H9 (cell line): ENCODE measurements at regions not wholly inside any gene's neighbourhood (a gene's known extent, or its start where the extent isn't known, plus 50 kb on each side); places are given as distances from the start of the nearest gene placed in this dataset.

Source experiments
- DNase-seq: peaks from one replicate; pipeline ENCODE4 v3.0.0-alpha.2; 2017
- H2AFZ ChIP-seq: one replicate; pipeline ENCODE4 v1.6.1; 2013; ENCODE audit warnings: mild to moderate bottlenecking, low read length, control low read depth, moderate library complexity
- H2AK5ac ChIP-seq: 2 replicates; pipeline ENCODE4 v1.6.1; 2013; ENCODE audit warnings: low read length, control low read depth, mixed read lengths; ENCODE audit not compliant: insufficient read length
- H2BK120ac ChIP-seq: one replicate; pipeline ENCODE4 v1.6.1; 2013; ENCODE audit warnings: low read depth, mild to moderate bottlenecking, low read length, control low read depth, inconsistent platforms; ENCODE audit not compliant: poor library complexity, severe bottlenecking
- H2BK12ac ChIP-seq: 2 replicates; pipeline ENCODE4 v1.6.1; 2013; ENCODE audit warnings: low read length, control low read depth, mixed read lengths, low read depth; ENCODE audit not compliant: insufficient read length
- H2BK15ac ChIP-seq: 2 replicates; pipeline ENCODE4 v1.6.1; 2013; ENCODE audit warnings: low read depth, low read length, control low read depth
- H2BK20ac ChIP-seq: one replicate; pipeline ENCODE4 v1.6.1; 2013; ENCODE audit warnings: low read depth, mild to moderate bottlenecking, low read length, control low read depth, inconsistent platforms; ENCODE audit not compliant: poor library complexity, severe bottlenecking
- H2BK5ac ChIP-seq: 2 replicates; pipeline ENCODE4 v1.6.1; 2013; ENCODE audit warnings: low read length, control low read depth, mixed read lengths; ENCODE audit not compliant: insufficient read length
- H3K14ac ChIP-seq: 2 replicates; pipeline ENCODE4 v1.6.1; 2013; ENCODE audit warnings: low read length, control low read depth; ENCODE audit not compliant: insufficient read depth
- H3K18ac ChIP-seq: 2 replicates; pipeline ENCODE4 v1.6.1; 2013; ENCODE audit warnings: low read depth, mild to moderate bottlenecking, mixed read lengths, low read length, control low read depth; ENCODE audit not compliant: insufficient read length
- H3K23ac ChIP-seq: 2 replicates; pipeline ENCODE4 v1.6.1; 2013; ENCODE audit warnings: low read length, control low read depth, mixed read lengths, low read depth; ENCODE audit not compliant: insufficient read length
- H3K23me2 ChIP-seq: 2 replicates; pipeline ENCODE4 v1.6.1; 2013; ENCODE audit warnings: low read depth, mild to moderate bottlenecking, mixed read lengths, low read length, control low read depth; ENCODE audit not compliant: insufficient read length, poor library complexity, severe bottlenecking
- H3K27ac ChIP-seq: 2 replicates; pipeline ENCODE4 v1.5.1; 2013; ENCODE audit warnings: low read length, control low read depth, mixed read lengths, low read depth; ENCODE audit not compliant: insufficient read length
- H3K27me3 ChIP-seq: 2 replicates; pipeline ENCODE4 v1.6.1; 2013; ENCODE audit warnings: low read length, control low read depth, inconsistent platforms; ENCODE audit not compliant: insufficient read depth
- H3K4ac ChIP-seq: 2 replicates; pipeline ENCODE4 v1.6.1; 2013; ENCODE audit warnings: low read depth, mild to moderate bottlenecking, control low read depth, inconsistent platforms, low read length, moderate library complexity
- H3K4me1 ChIP-seq: 2 replicates; pipeline ENCODE4 v1.6.1; 2013; ENCODE audit warnings: low read length, control low read depth, inconsistent platforms; ENCODE audit not compliant: insufficient read depth
- H3K4me2 ChIP-seq: 2 replicates; pipeline ENCODE4 v1.6.1; 2013; ENCODE audit warnings: low read length, control low read depth, mixed read lengths; ENCODE audit not compliant: insufficient read length, insufficient read depth
- H3K56ac ChIP-seq: 2 replicates; pipeline ENCODE4 v1.6.1; 2013; ENCODE audit warnings: low read depth, mild to moderate bottlenecking, mixed read lengths, low read length, control low read depth; ENCODE audit not compliant: insufficient read length
- H3K79me1 ChIP-seq: 2 replicates; pipeline ENCODE4 v1.6.1; 2013; ENCODE audit warnings: low read depth, mild to moderate bottlenecking, moderate library complexity, low read length, control low read depth, inconsistent platforms; ENCODE audit not compliant: insufficient read depth, poor library complexity, severe bottlenecking
- H3K79me2 ChIP-seq: 2 replicates; pipeline ENCODE4 v1.6.1; 2013; ENCODE audit warnings: low read length, control low read depth, inconsistent platforms; ENCODE audit not compliant: insufficient read depth
- H3K9ac ChIP-seq: 2 replicates; pipeline ENCODE4 v1.6.1; 2013; ENCODE audit warnings: low read length, control low read depth, mixed read lengths; ENCODE audit not compliant: insufficient read length; ENCODE audit errors: extremely low read depth
- H3K9me3 ChIP-seq: one replicate; pipeline ENCODE4 v1.6.1; 2013; ENCODE audit warnings: low read depth, low read length, inconsistent platforms; ENCODE audit not compliant: control insufficient read depth
- H3T11ph ChIP-seq: one replicate; pipeline ENCODE4 v1.6.1; 2013; ENCODE audit warnings: mild to moderate bottlenecking, low read length, control low read depth, inconsistent platforms
- H4K20me1 ChIP-seq: one replicate; pipeline ENCODE4 v1.6.1; 2013; ENCODE audit not compliant: control insufficient read depth, insufficient read length, insufficient read depth
- H4K5ac ChIP-seq: 2 replicates; pipeline ENCODE4 v1.6.1; 2013; ENCODE audit warnings: low read depth, mild to moderate bottlenecking, mixed read lengths, low read length, control low read depth; ENCODE audit not compliant: insufficient read length
- H4K8ac ChIP-seq: replicated peaks from 2 replicates; pipeline ENCODE4 v1.6.1; 2013; ENCODE audit warnings: low read length, control low read depth, mixed read lengths, low read depth; ENCODE audit not compliant: insufficient read length
- H4K91ac ChIP-seq: 2 replicates; pipeline ENCODE4 v1.6.1; 2013; ENCODE audit warnings: low read depth, mild to moderate bottlenecking, moderate library complexity, mixed read lengths, low read length, control low read depth; ENCODE audit not compliant: insufficient read length
- H3K27ac Mint-ChIP-seq, 3 experiments: 2 replicates in 2 of 3; 3 replicates in 1 of 3; pipeline ENCODE4 v1.8.0; 2020 to 2021; ENCODE audit warnings: mixed read lengths in 3 of 3, mild to moderate bottlenecking in 1 of 3, moderate library complexity in 1 of 3
- H3K27me3 Mint-ChIP-seq: 2 replicates; pipeline ENCODE4 v1.8.0; 2021; ENCODE audit warnings: low read depth, mild to moderate bottlenecking, moderate library complexity, mixed read lengths
- H3K36me3 Mint-ChIP-seq, 3 experiments: 2 replicates in 2 of 3; 3 replicates in 1 of 3; pipeline ENCODE4 v1.8.0; 2020 to 2021; ENCODE audit warnings: low read depth in 3 of 3, mixed read lengths in 3 of 3; ENCODE audit not compliant: insufficient read depth in 1 of 3
- H3K4me1 Mint-ChIP-seq, 2 experiments: 2 replicates each; pipeline ENCODE4 v1.8.0; 2020; ENCODE audit warnings: mixed read lengths in 2 of 2
- H3K4me3 Mint-ChIP-seq, 2 experiments: 2 replicates in 1 of 2; 3 replicates in 1 of 2; pipeline ENCODE4 v1.8.0; 2020 to 2021; ENCODE audit warnings: mild to moderate bottlenecking in 2 of 2, mixed read lengths in 2 of 2, moderate library complexity in 1 of 2
- H3K9me3 Mint-ChIP-seq, 2 experiments: 2 replicates in 1 of 2; 3 replicates in 1 of 2; pipeline ENCODE4 v1.8.0; 2020; ENCODE audit warnings: mild to moderate bottlenecking in 2 of 2, mixed read lengths in 2 of 2, moderate library complexity in 1 of 2
- CTCF ChIP-seq: fragments of 200-600 bp; sonication (generic); conservative IDR thresholded peaks from 3 replicates; pipeline ENCODE4 v1.8.0; 2021; ENCODE audit warnings: antibody characterized with exemption, mild to moderate bottlenecking
- WGBS: extraction: QIAGEN DNeasy Blood & Tissue Kit; methylation state at CpG from one replicate; pipeline ENCODE4 v1.1.7; 2013; ENCODE audit warnings: missing lambda C conversion rate, low lambda C conversion rate, mixed read lengths; ENCODE audit not compliant: insufficient read length; ENCODE audit errors: extremely low coverage; 5-methylcytosine and 5-hydroxymethylcytosine counted together

- no peak overlapping the region for H2BK120ac ChIP-seq
- no peaks in the 10 kb centered on the region for H3K23me2 ChIP-seq
- H3K27me3 ChIP-seq: no peaks in the 10 kb centered on the region
- H3K4me3 Mint-ChIP-seq: no peak overlapping the region
- H4K20me1 ChIP-seq: no peaks in the 10 kb centered on the region
- no peak for TF ChIP-seq CTCF
- no peak overlapping the region for H3K56ac ChIP-seq
- H3K9me3 ChIP-seq: peaks cover 5% of the 10 kb centered on the region
- H3K27ac Mint-ChIP-seq: no peak overlapping the region
- no peak overlapping the region for H4K8ac ChIP-seq
- no peaks in the 10 kb centered on the region for H3K4me1 ChIP-seq
- no peak overlapping the region for H3K14ac ChIP-seq
- no peak overlapping the region for H2AK5ac ChIP-seq
- no peak overlapping the region for H3K23ac ChIP-seq
- no peak overlapping the region for H3K4ac ChIP-seq
- H2BK20ac ChIP-seq: no peak overlapping the region
- H2BK12ac ChIP-seq: no peak overlapping the region
- H3K9me3 Mint-ChIP-seq: peaks cover 72 to 83% of the 10 kb centered on the region in 2 experiments
- no peak overlapping the region for H3T11ph ChIP-seq
- H3K36me3 Mint-ChIP-seq: peaks cover 2 to 25% (median 8%) of the 10 kb centered on the region in 3 experiments; a peak in 5 of 7 replicates
- H3K18ac ChIP-seq: no peak overlapping the region
- H3K79me1 ChIP-seq: no peaks in the 10 kb centered on the region
- no peak overlapping the region for H3K4me2 ChIP-seq
- no peak overlapping the region for H3K27ac ChIP-seq
- no peak for DNase-seq
- WGBS: no CpG with 5 or more reads among the region's 2 CpGs
- no peak overlapping the region for H4K91ac ChIP-seq
- no peaks in the 10 kb centered on the region for H3K79me2 ChIP-seq
- no peak overlapping the region for H2BK15ac ChIP-seq
- no peak overlapping the region for H3K9ac ChIP-seq
- peaks cover 4% of the 10 kb centered on the region for H3K27me3 Mint-ChIP-seq
- H2AFZ ChIP-seq: no peak overlapping the region
- no peak overlapping the region for H2BK5ac ChIP-seq
- no peak overlapping the region for H4K5ac ChIP-seq
- H3K4me1 Mint-ChIP-seq: no peaks in the 10 kb centered on the region
These were observed 516.8 kb downstream of the ACTR3B start for GRCh38 chr7:153276394-153276793.
